ENCODE measurements at regions not wholly inside any gene's neighbourhood (a gene's known extent, or its start where the extent isn't known, plus 50 kb on each side); places are given as distances from the start of the nearest gene placed in this dataset.

DNA sequence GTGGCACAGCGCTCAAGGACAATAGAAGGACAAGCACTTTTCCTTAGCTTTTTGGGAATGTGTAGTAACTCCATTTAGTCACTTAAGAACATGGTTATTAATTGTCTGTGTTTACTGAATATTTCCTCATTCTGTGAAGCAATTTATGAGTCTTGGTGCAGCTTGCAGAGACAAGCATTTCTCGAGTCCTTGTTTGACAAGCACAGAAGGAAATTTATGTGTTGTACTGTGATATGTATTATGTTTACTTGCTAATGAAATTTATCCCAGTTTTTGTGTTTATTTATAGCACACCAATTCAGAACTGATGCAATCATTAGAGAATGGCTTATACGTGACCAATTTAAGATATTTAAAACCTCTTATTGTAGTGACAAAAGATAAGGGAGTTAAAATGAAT, 168.6 kb downstream of the PRELID2 start:
- no peak for TF ChIP-seq POLR2A (IDR thresholded peaks at IDR 0.05)
- TF ChIP-seq, protein P1, sequence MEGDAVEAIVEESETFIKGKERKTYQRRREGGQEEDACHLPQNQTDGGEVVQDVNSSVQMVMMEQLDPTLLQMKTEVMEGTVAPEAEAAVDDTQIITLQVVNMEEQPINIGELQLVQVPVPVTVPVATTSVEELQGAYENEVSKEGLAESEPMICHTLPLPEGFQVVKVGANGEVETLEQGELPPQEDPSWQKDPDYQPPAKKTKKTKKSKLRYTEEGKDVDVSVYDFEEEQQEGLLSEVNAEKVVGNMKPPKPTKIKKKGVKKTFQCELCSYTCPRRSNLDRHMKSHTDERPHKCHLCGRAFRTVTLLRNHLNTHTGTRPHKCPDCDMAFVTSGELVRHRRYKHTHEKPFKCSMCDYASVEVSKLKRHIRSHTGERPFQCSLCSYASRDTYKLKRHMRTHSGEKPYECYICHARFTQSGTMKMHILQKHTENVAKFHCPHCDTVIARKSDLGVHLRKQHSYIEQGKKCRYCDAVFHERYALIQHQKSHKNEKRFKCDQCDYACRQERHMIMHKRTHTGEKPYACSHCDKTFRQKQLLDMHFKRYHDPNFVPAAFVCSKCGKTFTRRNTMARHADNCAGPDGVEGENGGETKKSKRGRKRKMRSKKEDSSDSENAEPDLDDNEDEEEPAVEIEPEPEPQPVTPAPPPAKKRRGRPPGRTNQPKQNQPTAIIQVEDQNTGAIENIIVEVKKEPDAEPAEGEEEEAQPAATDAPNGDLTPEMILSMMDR (IDR thresholded peaks at IDR 0.05) = no peak

Data from vagina (tissue), 2 donors.